ENCODE measurements at regions not wholly inside any gene's neighbourhood (a gene's known extent, or its start where the extent isn't known, plus 50 kb on each side); places are given as distances from the start of the nearest gene placed in this dataset.
"Not testable (repeated sequence)": the region's sequence is repeated elsewhere in the genome, so short reads cannot be mapped to it uniquely, and the experiment has no call there.

DNA sequence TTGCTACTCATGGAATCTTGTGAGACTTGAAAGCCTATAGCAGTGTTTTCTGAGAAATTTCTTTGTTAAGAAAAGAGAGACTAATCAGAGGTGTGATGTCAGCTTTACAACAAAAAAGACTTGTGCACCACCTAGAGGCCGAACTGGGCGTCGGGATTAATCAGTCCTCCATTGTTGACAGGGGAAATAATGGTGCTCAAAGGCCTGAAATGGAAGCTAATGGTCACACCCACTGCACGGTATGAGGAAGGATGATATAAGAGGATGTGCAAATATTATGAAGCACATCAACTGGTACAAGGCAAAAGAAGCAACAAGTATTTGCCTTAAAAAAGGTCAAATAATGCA, 480.2 kb upstream of the MIR17HG start:
- peak; percentile 25 to 47 for DNase-seq (ENCODE audit: low read depth in 1 of 2, low spot score in 2 of 2)
- no peaks in the 10 kb centered on the region for H3K27me3 ChIP-seq (replicated peaks)
- no peaks in the 10 kb centered on the region for H3K36me3 ChIP-seq
- H3K4me1 ChIP-seq (replicated peaks), result no peaks in the 10 kb centered on the region
- H3K9me3 ChIP-seq (replicated peaks), result no peaks in the 10 kb centered on the region
- H3K27ac ChIP-seq, result no peak overlapping the region
- H3K4me3 ChIP-seq, result no peak overlapping the region

- H3K27me3 ChIP-seq (replicated peaks), result no peaks in the 10 kb centered on the region
- H3K4me1 ChIP-seq (replicated peaks), result no peaks in the 10 kb centered on the region
- H3K4me3 ChIP-seq, result no peak overlapping the region
- no peak overlapping the region for H3K27ac ChIP-seq
- no peaks in the 10 kb centered on the region for H3K36me3 ChIP-seq
- peak in 1 of 2 experiments; percentile 10 for DNase-seq (ENCODE audit: low read depth in 1 of 2, low spot score in 2 of 2)
- no peaks in the 10 kb centered on the region for H3K9me3 ChIP-seq (replicated peaks)
Measured at GRCh38 chr13:90868321-90868920, 479.1 kb upstream of the MIR17HG start.

DNA sequence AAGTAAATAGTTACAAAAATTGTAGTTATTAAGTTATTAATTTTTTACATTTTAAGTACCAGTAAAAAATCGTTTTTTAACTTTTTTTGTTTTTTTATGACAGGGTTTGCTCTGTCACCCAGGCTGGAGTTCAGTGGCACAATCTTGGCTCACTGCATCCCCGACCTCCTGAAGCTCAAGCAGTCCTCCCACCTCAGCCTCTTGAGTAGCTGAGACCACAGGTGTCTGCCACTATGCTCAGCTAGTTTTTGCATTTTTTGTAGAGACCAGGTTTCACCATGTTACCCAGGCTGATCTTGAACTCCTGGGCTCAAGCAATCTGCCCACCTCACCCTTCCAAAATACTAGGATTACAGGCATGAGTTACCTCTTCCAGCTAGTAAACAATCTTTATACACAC, 477.9 kb upstream of the MIR17HG start:
- H3K27me3 ChIP-seq (replicated peaks), result no peaks in the 10 kb centered on the region
- H3K4me3 ChIP-seq, result no peak overlapping the region
- H3K27ac ChIP-seq, result no peak overlapping the region
- DNase-seq (ENCODE audit: low read depth in 1 of 2, low spot score in 2 of 2), result no peak
- H3K36me3 ChIP-seq, result no peaks in the 10 kb centered on the region
- no peaks in the 10 kb centered on the region for H3K9me3 ChIP-seq (replicated peaks)
- no peaks in the 10 kb centered on the region for H3K4me1 ChIP-seq (replicated peaks)

DNA sequence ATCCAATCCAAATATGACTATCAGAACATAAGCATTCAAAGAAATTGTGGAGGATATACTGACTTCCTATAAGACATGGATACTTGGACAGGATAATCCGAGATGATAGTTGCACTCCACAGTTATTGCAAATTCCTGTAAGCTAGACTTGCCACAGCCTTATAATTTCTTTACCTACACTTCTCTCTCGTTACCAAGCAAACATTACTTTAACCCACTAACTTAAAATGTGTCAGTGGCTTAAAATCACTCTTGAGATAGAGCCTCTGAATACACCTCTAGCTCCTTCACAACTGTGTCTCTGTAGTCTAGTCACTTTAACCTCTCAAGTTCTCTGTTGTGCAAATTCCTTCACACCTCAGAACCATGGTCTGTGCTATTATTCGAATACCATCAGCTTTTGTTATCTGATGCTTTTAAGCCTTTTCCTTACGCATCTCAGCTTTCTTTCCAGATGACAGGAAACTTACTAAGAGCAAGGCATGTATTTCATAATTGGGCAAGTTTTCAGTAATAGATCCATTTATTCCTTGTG, 474.9 kb upstream of the MIR17HG start:
- H3K4me1 ChIP-seq (replicated peaks), result no peaks in the 10 kb centered on the region
- no peaks in the 10 kb centered on the region for H3K36me3 ChIP-seq
- no peak overlapping the region for H3K27ac ChIP-seq
- no peaks in the 10 kb centered on the region for H3K27me3 ChIP-seq (replicated peaks)
- no peak overlapping the region for H3K4me3 ChIP-seq
- DNase-seq (ENCODE audit: low read depth in 1 of 2, low spot score in 2 of 2), result no peak
- H3K9me3 ChIP-seq (replicated peaks), result no peaks in the 10 kb centered on the region

DNA sequence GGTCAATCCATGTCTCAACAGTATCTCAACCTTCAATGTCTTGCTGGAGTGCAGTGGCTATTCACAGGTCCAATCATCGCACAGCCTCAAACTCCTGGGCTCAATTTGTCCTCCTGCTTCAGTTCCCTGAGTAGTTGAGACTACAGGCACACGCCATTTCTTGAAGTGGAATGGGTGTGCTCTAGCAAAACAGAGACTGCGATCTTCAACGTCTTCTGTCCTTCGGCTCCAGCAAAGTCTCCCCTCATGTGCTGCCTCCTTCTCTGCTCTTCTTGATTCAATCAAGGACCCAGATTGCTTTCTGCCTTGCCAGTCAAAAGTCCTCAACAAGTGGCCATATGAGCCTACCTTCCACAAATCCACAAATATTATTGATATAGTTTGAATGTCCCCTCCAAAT, 466.7 kb upstream of the MIR17HG start:
- DNase-seq (ENCODE audit: low read depth in 1 of 2, low spot score in 2 of 2), result no peak
- H3K4me3 ChIP-seq, result no peak overlapping the region

GRCh38 chr13:90882551-90882950, 464.9 kb upstream of the MIR17HG start:
- Histone ChIP-seq H3K27me3 (replicated peaks) (no peaks in the 10 kb centered on the region), H3K4me1 (replicated peaks) (no peaks in the 10 kb centered on the region), H3K27ac (no peak overlapping the region), H3K4me3 (no peak overlapping the region), H3K9me3 (replicated peaks) (no peaks in the 10 kb centered on the region), H3K36me3 (no peaks in the 10 kb centered on the region)
- DNase-seq (ENCODE audit: low read depth in 1 of 2, low spot score in 2 of 2), result no peak

More for the DNA sequence above, 466.7 kb upstream of the MIR17HG start:
- no peaks in the 10 kb centered on the region for H3K36me3 ChIP-seq
- no peak overlapping the region for H3K27ac ChIP-seq
- no peaks in the 10 kb centered on the region for H3K9me3 ChIP-seq (replicated peaks)
- H3K27me3 ChIP-seq (replicated peaks), result no peaks in the 10 kb centered on the region
- H3K4me1 ChIP-seq (replicated peaks), result no peaks in the 10 kb centered on the region

- H3K27ac ChIP-seq, result no peak overlapping the region
- H3K9me3 ChIP-seq (replicated peaks), result no peaks in the 10 kb centered on the region
- DNase-seq (ENCODE audit: low read depth in 1 of 2, low spot score in 2 of 2), result no peak
- H3K36me3 ChIP-seq, result no peaks in the 10 kb centered on the region
- no peaks in the 10 kb centered on the region for H3K27me3 ChIP-seq (replicated peaks)
- no peak overlapping the region for H3K4me3 ChIP-seq
- no peaks in the 10 kb centered on the region for H3K4me1 ChIP-seq (replicated peaks)
Measured at GRCh38 chr13:90883592-90883991, 463.9 kb upstream of the MIR17HG start.

DNA sequence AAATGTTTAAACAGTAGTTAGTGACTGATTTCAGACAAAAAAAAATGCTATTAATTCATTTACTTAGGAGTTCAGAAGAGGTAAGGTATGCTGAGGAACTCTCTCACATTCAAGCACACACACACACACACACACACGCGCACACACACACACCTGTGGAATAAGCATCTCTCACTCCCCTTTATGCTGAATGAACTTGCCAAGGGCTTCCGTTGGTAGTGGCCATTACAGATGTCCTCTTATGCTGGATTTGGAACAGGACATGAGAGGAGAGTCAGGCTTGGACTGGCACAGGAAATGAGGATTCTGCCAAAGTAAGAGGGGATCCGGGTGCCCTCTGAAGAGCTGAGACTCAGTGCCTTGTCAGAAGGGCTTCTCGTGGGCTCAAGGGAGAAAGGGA, 463.4 kb upstream of the MIR17HG start:
- Histone ChIP-seq H3K4me1 (replicated peaks) (no peaks in the 10 kb centered on the region), H3K27ac (no peak overlapping the region), H3K27me3 (replicated peaks) (no peaks in the 10 kb centered on the region), H3K9me3 (replicated peaks) (no peaks in the 10 kb centered on the region), H3K36me3 (no peaks in the 10 kb centered on the region), H3K4me3 (no peak overlapping the region)
- DNase-seq (ENCODE audit: low read depth in 1 of 2, low spot score in 2 of 2), result no peak

- no peak overlapping the region for H3K27ac ChIP-seq
- no peaks in the 10 kb centered on the region for H3K36me3 ChIP-seq
- H3K4me1 ChIP-seq (replicated peaks), result no peaks in the 10 kb centered on the region
- no peak overlapping the region for H3K4me3 ChIP-seq
- H3K27me3 ChIP-seq (replicated peaks), result no peaks in the 10 kb centered on the region
- DNase-seq (ENCODE audit: low read depth in 1 of 2, low spot score in 2 of 2), result no peak
- H3K9me3 ChIP-seq (replicated peaks), result no peaks in the 10 kb centered on the region
Measured at GRCh38 chr13:90889906-90890834, 457.3 kb upstream of the MIR17HG start.

- Histone ChIP-seq H3K27me3 (replicated peaks) (no peaks in the 10 kb centered on the region), H3K4me1 (replicated peaks) (no peaks in the 10 kb centered on the region), H3K9me3 (replicated peaks) (no peaks in the 10 kb centered on the region), H3K36me3 (no peaks in the 10 kb centered on the region), H3K27ac (no peak overlapping the region), H3K4me3 (no peak overlapping the region)
- no peak for DNase-seq (ENCODE audit: low read depth in 1 of 2, low spot score in 2 of 2)
Measured at GRCh38 chr13:90891329-90891728, 456.2 kb upstream of the MIR17HG start.

GRCh38 chr13:90893199-90893598, 454.3 kb upstream of the MIR17HG start:
- not testable (repeated sequence) for H3K36me3 ChIP-seq; H3K4me3 ChIP-seq; DNase-seq (ENCODE audit: low read depth in 1 of 2, low spot score in 2 of 2); H3K9me3 ChIP-seq (replicated peaks); H3K4me1 ChIP-seq (replicated peaks); H3K27me3 ChIP-seq (replicated peaks); H3K27ac ChIP-seq

DNA sequence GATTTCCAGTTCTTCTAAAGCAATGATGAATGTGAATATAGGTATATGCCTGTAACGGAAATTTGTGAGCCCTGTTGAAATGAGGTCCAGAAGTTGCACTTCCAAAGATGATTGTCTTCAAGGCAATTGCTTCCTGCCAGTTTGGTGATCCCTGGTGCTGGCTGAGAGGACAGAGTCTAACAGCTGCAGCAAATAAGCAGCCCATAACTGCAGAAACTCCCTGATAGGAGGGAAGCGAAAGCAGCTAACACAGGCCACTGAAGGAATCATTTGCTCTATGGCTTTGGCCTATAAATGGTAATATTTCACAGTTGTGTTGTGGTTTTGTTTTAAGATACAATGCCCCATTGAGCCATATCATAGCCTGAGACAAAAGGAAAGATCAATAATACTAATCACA, 451.5 kb upstream of the MIR17HG start:
- no peaks in the 10 kb centered on the region for H3K36me3 ChIP-seq
- no peak overlapping the region for H3K27ac ChIP-seq
- no peaks in the 10 kb centered on the region for H3K9me3 ChIP-seq (replicated peaks)
- H3K4me1 ChIP-seq (replicated peaks), result no peaks in the 10 kb centered on the region
- H3K4me3 ChIP-seq, result no peak overlapping the region
- DNase-seq (ENCODE audit: low read depth in 1 of 2, low spot score in 2 of 2), result no peak
- H3K27me3 ChIP-seq (replicated peaks), result no peaks in the 10 kb centered on the region

DNA sequence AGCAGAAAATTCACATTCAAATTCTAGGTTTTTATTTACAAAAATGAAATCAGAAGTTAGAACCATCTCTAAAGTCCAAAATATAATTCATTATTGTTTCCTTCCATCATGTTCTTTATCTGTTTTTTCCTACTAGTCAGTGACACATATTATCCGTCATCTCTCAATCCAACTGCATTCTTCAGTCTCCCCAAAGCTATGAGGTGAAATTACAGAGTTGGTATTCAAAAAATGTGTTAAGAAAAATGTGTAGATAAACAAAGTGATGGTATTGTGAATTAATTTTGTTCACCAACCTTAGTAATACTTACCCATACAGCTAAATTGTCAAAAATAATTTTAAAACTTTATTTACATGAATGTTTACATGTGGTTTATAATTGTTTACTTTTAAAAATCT, 448.7 kb upstream of the MIR17HG start:
- H3K4me1 ChIP-seq (replicated peaks), result no peaks in the 10 kb centered on the region
- H3K27ac ChIP-seq, result no peak overlapping the region
- DNase-seq (ENCODE audit: low read depth in 1 of 2, low spot score in 2 of 2), result no peak
- no peak overlapping the region for H3K4me3 ChIP-seq
- no peaks in the 10 kb centered on the region for H3K27me3 ChIP-seq (replicated peaks)
- no peaks in the 10 kb centered on the region for H3K36me3 ChIP-seq
- no peaks in the 10 kb centered on the region for H3K9me3 ChIP-seq (replicated peaks)

DNA sequence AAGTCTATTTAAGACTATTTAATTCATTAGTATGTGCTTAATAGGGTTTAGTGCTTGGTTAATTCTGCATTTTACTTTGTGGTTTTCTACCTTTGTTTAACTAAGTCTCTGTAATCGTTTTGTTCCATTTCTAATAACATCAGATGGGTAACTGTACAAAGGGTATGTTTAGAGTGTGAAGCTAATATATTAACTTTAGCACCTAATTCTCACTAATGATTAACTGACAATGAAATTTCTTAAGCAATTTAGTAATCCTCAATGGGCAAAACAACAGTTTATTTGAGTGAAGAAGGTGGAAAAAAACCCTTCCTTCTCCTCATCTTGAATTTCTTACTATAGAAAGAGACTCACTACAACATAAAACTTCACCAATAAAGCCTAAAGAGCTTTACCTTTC, 448.1 kb upstream of the MIR17HG start:
- no peak overlapping the region for H3K27ac ChIP-seq
- H3K36me3 ChIP-seq, result no peaks in the 10 kb centered on the region

More for the DNA sequence above, 448.1 kb upstream of the MIR17HG start:
- no peaks in the 10 kb centered on the region for H3K27me3 ChIP-seq (replicated peaks)
- H3K4me3 ChIP-seq, result no peak overlapping the region
- no peaks in the 10 kb centered on the region for H3K9me3 ChIP-seq (replicated peaks)
- DNase-seq (ENCODE audit: low read depth in 1 of 2, low spot score in 2 of 2), result no peak
- H3K4me1 ChIP-seq (replicated peaks), result no peaks in the 10 kb centered on the region
